Mesenchymal stem cell (in vitro differentiated cells and primary cell): ENCODE measurements at regions not wholly inside any gene's neighbourhood (a gene's known extent, or its start where the extent isn't known, plus 50 kb on each side); places are given as distances from the start of the nearest gene placed in this dataset.
A peak's percentile ranks its signal among the peaks of the same experiment; 100 is the strongest.

Source experiments
- DNase-seq: peaks from one replicate; pipeline ENCODE4 v3.0.0-alpha.2; 2013
- H2AFZ ChIP-seq: one replicate; pipeline ENCODE4 v1.6.1; 2013; ENCODE audit warnings: low read depth, mild to moderate bottlenecking, control low read depth, inconsistent platforms, low read length, moderate library complexity
- H2AK5ac ChIP-seq: 2 replicates; pipeline ENCODE4 v1.6.1; 2013; ENCODE audit warnings: low read length, moderate library complexity, mild to moderate bottlenecking, inconsistent platforms; ENCODE audit not compliant: severe bottlenecking
- H2BK120ac ChIP-seq: one replicate; pipeline ENCODE4 v1.6.1; 2013; ENCODE audit warnings: low read depth, mild to moderate bottlenecking, inconsistent platforms, low read length, moderate library complexity
- H2BK12ac ChIP-seq, 2 experiments: one replicate each; pipeline ENCODE4 v1.6.1; 2013; ENCODE audit warnings: inconsistent platforms in 2 of 2, low read length in 2 of 2, mild to moderate bottlenecking in 2 of 2, moderate library complexity in 2 of 2, control low read depth in 1 of 2
- H2BK15ac ChIP-seq: one replicate; pipeline ENCODE4 v1.6.1; 2013; ENCODE audit warnings: mild to moderate bottlenecking, low read depth, inconsistent platforms; ENCODE audit not compliant: poor library complexity, severe bottlenecking
- H2BK5ac ChIP-seq: 2 replicates; pipeline ENCODE4 v1.6.1; 2013; ENCODE audit warnings: low read depth, mild to moderate bottlenecking, low read length, control low read depth, inconsistent platforms; ENCODE audit not compliant: poor library complexity, severe bottlenecking
- H3K14ac ChIP-seq, 2 experiments: one replicate each; pipeline ENCODE4 v1.6.1; 2013; ENCODE audit warnings: inconsistent platforms in 2 of 2, low read length in 2 of 2, control low read depth in 1 of 2, mild to moderate bottlenecking in 1 of 2, moderate library complexity in 1 of 2
- H3K18ac ChIP-seq, 2 experiments: one replicate each; pipeline ENCODE4 v1.6.1; 2013; ENCODE audit warnings: inconsistent platforms in 2 of 2, low read length in 2 of 2, control low read depth in 1 of 2, low read depth in 1 of 2, mild to moderate bottlenecking in 1 of 2
- H3K23ac ChIP-seq, 2 experiments: one replicate each; pipeline ENCODE4 v1.6.1; 2013; ENCODE audit warnings: inconsistent platforms in 2 of 2, low read length in 2 of 2, mild to moderate bottlenecking in 2 of 2, moderate library complexity in 2 of 2, control low read depth in 1 of 2
- H3K27ac ChIP-seq: 2 replicates; pipeline ENCODE4 v1.5.1; 2013; ENCODE audit warnings: mild to moderate bottlenecking, moderate library complexity, low read length, control low read depth, inconsistent platforms; ENCODE audit not compliant: poor library complexity, severe bottlenecking
- H3K27me3 ChIP-seq, 2 experiments: 2 replicates each; pipeline versions ENCODE4 v1.6.1 to v1.7.0; 2013; ENCODE audit warnings: low read length in 2 of 2, mild to moderate bottlenecking in 2 of 2, moderate library complexity in 2 of 2, control low read depth in 1 of 2, inconsistent platforms in 1 of 2; ENCODE audit not compliant: control insufficient read depth in 1 of 2, insufficient read depth in 1 of 2
- H3K36me3 ChIP-seq, 2 experiments: 2 replicates each; pipeline versions ENCODE4 v1.6.1 to v1.7.0; 2013; ENCODE audit warnings: low read length in 2 of 2, control low read depth in 1 of 2, inconsistent platforms in 1 of 2, low read depth in 1 of 2, mild to moderate bottlenecking in 1 of 2; ENCODE audit not compliant: insufficient read depth in 2 of 2, control insufficient read depth in 1 of 2
- H3K4ac ChIP-seq, 2 experiments: one replicate each; pipeline ENCODE4 v1.6.1; 2013; ENCODE audit warnings: inconsistent platforms in 2 of 2, low read length in 2 of 2, mild to moderate bottlenecking in 2 of 2, moderate library complexity in 2 of 2, control low read depth in 1 of 2, low read depth in 1 of 2
- H3K4me1 ChIP-seq: 2 replicates; pipeline ENCODE4 v1.6.1; 2013; ENCODE audit warnings: low read depth, low read length, control low read depth; ENCODE audit not compliant: control insufficient read depth, insufficient read depth
- H3K4me2 ChIP-seq: 2 replicates; pipeline ENCODE4 v1.6.1; 2013; ENCODE audit warnings: low read length, mild to moderate bottlenecking, inconsistent platforms; ENCODE audit not compliant: poor library complexity, severe bottlenecking
- H3K4me3 ChIP-seq, 2 experiments: 2 replicates each; pipeline versions ENCODE4 v1.5.1 to v1.7.0; 2013; ENCODE audit warnings: low read length in 2 of 2, mild to moderate bottlenecking in 2 of 2, control low read depth in 1 of 2, low read depth in 1 of 2; ENCODE audit not compliant: insufficient read depth in 1 of 2
- H3K79me1 ChIP-seq: replicated peaks from 2 replicates; pipeline ENCODE4 v1.6.1; 2013; ENCODE audit warnings: mild to moderate bottlenecking, control low read depth, low read length, inconsistent platforms; ENCODE audit not compliant: poor library complexity, severe bottlenecking
- H3K9ac ChIP-seq: 2 replicates; pipeline ENCODE4 v1.7.0; 2013; ENCODE audit warnings: mild to moderate bottlenecking, low read length, moderate library complexity
- H3K9me3 ChIP-seq: 2 replicates; pipeline ENCODE4 v1.7.0; 2013; ENCODE audit warnings: mild to moderate bottlenecking, low read length; ENCODE audit not compliant: control insufficient read depth
- H4K8ac ChIP-seq: one replicate; pipeline ENCODE4 v1.6.1; 2013; ENCODE audit warnings: inconsistent platforms, mild to moderate bottlenecking, low read length, moderate library complexity
- H4K91ac ChIP-seq: one replicate; pipeline ENCODE4 v1.6.1; 2013; ENCODE audit warnings: mild to moderate bottlenecking, low read length, inconsistent platforms
- WGBS: methylation state at CpG from one replicate; pipeline ENCODE4 v1.1.7; 2013; ENCODE audit warnings: mixed read lengths; 5-methylcytosine and 5-hydroxymethylcytosine counted together

- Histone ChIP-seq H4K8ac (no peak overlapping the region), H2BK120ac (no peak overlapping the region), H3K14ac (no peak overlapping the region), H3K27ac (no peak overlapping the region), H3K4me3 (no peak overlapping the region), H2BK15ac (no peak overlapping the region), H3K79me1 (no peaks in the 10 kb centered on the region), H3K36me3 (no peaks in the 10 kb centered on the region), H4K91ac (no peak overlapping the region), H2BK5ac (no peak overlapping the region), H2AK5ac (no peak overlapping the region), H2AFZ (no peak overlapping the region), H3K9me3 (no peaks in the 10 kb centered on the region), H3K18ac (no peak overlapping the region), H3K4me1 (peaks cover 6% of the 10 kb centered on the region), H3K4ac (no peak overlapping the region), H3K4me2 (no peak overlapping the region), H3K23ac (no peak overlapping the region), H3K9ac (no peak overlapping the region), H2BK12ac (no peak overlapping the region), H3K27me3 (no peaks in the 10 kb centered on the region)
- DNase-seq = no peak
These were observed 138.6 kb upstream of the SLC1A4 start for GRCh38 chr2:64850642-64851041.

- H2BK15ac ChIP-seq = no peak overlapping the region
- no peak overlapping the region for H3K4ac ChIP-seq
- H3K23ac ChIP-seq = no peak overlapping the region
- no peak overlapping the region for H3K27ac ChIP-seq
- no peak for DNase-seq
- no peak overlapping the region for H2BK120ac ChIP-seq
- H3K4me3 ChIP-seq = no peak overlapping the region
- H2BK12ac ChIP-seq = peak overlapping the region in 1 of 2 experiments; percentile 94
- H2BK5ac ChIP-seq = no peak overlapping the region
- no peak overlapping the region for H3K4me2 ChIP-seq
- H3K14ac ChIP-seq = no peak overlapping the region
- no peaks in the 10 kb centered on the region for H3K27me3 ChIP-seq
- H3K4me1 ChIP-seq = peaks cover 7% of the 10 kb centered on the region
- peak overlapping the region; percentile 75 for H4K8ac ChIP-seq
- H3K18ac ChIP-seq = peak overlapping the region in 1 of 2 experiments; percentile 48
- H2AFZ ChIP-seq = peak overlapping the region; percentile 51
- peak overlapping the region; percentile 33 for H3K9ac ChIP-seq
- H3K79me1 ChIP-seq = no peaks in the 10 kb centered on the region
- no peaks in the 10 kb centered on the region for H3K36me3 ChIP-seq
- WGBS = 97% methylated on average over 4 of the region's 4 CpGs
- H2AK5ac ChIP-seq = peak overlapping the region; percentile 43
- no peaks in the 10 kb centered on the region for H3K9me3 ChIP-seq
- H4K91ac ChIP-seq = no peak overlapping the region
These were observed 136.4 kb upstream of the SLC1A4 start for GRCh38 chr2:64852771-64853241.

- peak overlapping the region; percentile 75 for H4K8ac ChIP-seq
- H3K4me3 ChIP-seq = no peak overlapping the region
- no peak overlapping the region for H3K23ac ChIP-seq
- no peak for DNase-seq
- WGBS = 90% methylated on average over 4 of the region's 5 CpGs
- H2AFZ ChIP-seq = no peak overlapping the region
- H3K4ac ChIP-seq = no peak overlapping the region
- no peak overlapping the region for H2BK120ac ChIP-seq
- no peak overlapping the region for H2BK15ac ChIP-seq
- H2BK5ac ChIP-seq = no peak overlapping the region
- peak overlapping the region in 1 of 2 experiments; percentile 94 for H2BK12ac ChIP-seq
- no peak overlapping the region for H3K18ac ChIP-seq
- H4K91ac ChIP-seq = no peak overlapping the region
- no peaks in the 10 kb centered on the region for H3K9me3 ChIP-seq
- no peak overlapping the region for H3K14ac ChIP-seq
- H3K36me3 ChIP-seq = no peaks in the 10 kb centered on the region
- no peak overlapping the region for H3K9ac ChIP-seq
- no peak overlapping the region for H3K4me2 ChIP-seq
- no peaks in the 10 kb centered on the region for H3K27me3 ChIP-seq
- no peaks in the 10 kb centered on the region for H3K79me1 ChIP-seq
- H2AK5ac ChIP-seq = no peak overlapping the region
- no peak overlapping the region for H3K27ac ChIP-seq
- peaks cover 12% of the 10 kb centered on the region for H3K4me1 ChIP-seq
These were observed 135.9 kb upstream of the SLC1A4 start for GRCh38 chr2:64853306-64853705.

- Histone ChIP-seq H4K91ac (no peak overlapping the region), H3K18ac (no peak overlapping the region), H3K27me3 (no peaks in the 10 kb centered on the region), H3K9me3 (no peaks in the 10 kb centered on the region), H3K23ac (no peak overlapping the region), H3K4me3 (no peak overlapping the region), H2BK5ac (no peak overlapping the region), H3K79me1 (no peaks in the 10 kb centered on the region), H3K4me1 (peaks cover 17% of the 10 kb centered on the region), H3K36me3 (no peaks in the 10 kb centered on the region), H2BK15ac (no peak overlapping the region), H3K27ac (no peak overlapping the region), H2AK5ac (no peak overlapping the region), H2BK120ac (no peak overlapping the region), H3K4ac (no peak overlapping the region), H4K8ac (no peak overlapping the region), H3K4me2 (no peak overlapping the region), H2BK12ac (no peak overlapping the region), H2AFZ (no peak overlapping the region), H3K9ac (no peak overlapping the region), H3K14ac (no peak overlapping the region)
- DNase-seq = no peak
- 87% methylated on average over 1 of the region's 1 CpG for WGBS
These were observed 135.3 kb upstream of the SLC1A4 start for GRCh38 chr2:64853894-64854293.
